ENCODE measurements at regions not wholly inside any gene's neighbourhood (a gene's known extent, or its start where the extent isn't known, plus 50 kb on each side); places are given as distances from the start of the nearest gene placed in this dataset.

DNA sequence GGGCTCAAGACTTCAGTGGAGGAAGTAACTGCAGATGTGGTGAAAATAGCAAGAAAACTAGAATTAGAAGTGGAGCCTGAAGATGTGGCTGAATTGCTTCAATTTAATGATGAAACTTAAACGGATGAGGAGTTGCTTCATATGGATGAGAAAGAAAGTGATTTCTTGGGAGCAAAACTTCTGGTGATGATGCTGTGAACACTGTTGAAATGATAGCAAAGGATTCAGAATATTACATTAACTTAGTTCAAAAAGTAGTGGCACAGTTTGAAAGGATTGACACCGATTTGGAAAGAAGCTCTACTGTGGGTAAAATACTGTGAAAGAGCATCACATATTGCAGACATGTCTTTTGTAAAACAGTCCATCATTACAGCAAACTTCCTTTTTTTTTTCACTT is 638.0 kb downstream of the NYAP2 start:
- TF ChIP-seq, protein P1, sequence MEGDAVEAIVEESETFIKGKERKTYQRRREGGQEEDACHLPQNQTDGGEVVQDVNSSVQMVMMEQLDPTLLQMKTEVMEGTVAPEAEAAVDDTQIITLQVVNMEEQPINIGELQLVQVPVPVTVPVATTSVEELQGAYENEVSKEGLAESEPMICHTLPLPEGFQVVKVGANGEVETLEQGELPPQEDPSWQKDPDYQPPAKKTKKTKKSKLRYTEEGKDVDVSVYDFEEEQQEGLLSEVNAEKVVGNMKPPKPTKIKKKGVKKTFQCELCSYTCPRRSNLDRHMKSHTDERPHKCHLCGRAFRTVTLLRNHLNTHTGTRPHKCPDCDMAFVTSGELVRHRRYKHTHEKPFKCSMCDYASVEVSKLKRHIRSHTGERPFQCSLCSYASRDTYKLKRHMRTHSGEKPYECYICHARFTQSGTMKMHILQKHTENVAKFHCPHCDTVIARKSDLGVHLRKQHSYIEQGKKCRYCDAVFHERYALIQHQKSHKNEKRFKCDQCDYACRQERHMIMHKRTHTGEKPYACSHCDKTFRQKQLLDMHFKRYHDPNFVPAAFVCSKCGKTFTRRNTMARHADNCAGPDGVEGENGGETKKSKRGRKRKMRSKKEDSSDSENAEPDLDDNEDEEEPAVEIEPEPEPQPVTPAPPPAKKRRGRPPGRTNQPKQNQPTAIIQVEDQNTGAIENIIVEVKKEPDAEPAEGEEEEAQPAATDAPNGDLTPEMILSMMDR (IDR thresholded peaks at IDR 0.05; ENCODE audit: insufficient read depth, low read length) = no peak
- TF ChIP-seq SPI1 (IDR thresholded peaks at IDR 0.05; ENCODE audit: borderline replicate concordance, low read depth) (no peak), POLR2AphosphoS5 (IDR thresholded peaks at IDR 0.05; ENCODE audit: low read depth) (no peak), GABPA (IDR thresholded peaks at IDR 0.05; ENCODE audit: low read depth) (no peak)
- TF ChIP-seq, protein P2, sequence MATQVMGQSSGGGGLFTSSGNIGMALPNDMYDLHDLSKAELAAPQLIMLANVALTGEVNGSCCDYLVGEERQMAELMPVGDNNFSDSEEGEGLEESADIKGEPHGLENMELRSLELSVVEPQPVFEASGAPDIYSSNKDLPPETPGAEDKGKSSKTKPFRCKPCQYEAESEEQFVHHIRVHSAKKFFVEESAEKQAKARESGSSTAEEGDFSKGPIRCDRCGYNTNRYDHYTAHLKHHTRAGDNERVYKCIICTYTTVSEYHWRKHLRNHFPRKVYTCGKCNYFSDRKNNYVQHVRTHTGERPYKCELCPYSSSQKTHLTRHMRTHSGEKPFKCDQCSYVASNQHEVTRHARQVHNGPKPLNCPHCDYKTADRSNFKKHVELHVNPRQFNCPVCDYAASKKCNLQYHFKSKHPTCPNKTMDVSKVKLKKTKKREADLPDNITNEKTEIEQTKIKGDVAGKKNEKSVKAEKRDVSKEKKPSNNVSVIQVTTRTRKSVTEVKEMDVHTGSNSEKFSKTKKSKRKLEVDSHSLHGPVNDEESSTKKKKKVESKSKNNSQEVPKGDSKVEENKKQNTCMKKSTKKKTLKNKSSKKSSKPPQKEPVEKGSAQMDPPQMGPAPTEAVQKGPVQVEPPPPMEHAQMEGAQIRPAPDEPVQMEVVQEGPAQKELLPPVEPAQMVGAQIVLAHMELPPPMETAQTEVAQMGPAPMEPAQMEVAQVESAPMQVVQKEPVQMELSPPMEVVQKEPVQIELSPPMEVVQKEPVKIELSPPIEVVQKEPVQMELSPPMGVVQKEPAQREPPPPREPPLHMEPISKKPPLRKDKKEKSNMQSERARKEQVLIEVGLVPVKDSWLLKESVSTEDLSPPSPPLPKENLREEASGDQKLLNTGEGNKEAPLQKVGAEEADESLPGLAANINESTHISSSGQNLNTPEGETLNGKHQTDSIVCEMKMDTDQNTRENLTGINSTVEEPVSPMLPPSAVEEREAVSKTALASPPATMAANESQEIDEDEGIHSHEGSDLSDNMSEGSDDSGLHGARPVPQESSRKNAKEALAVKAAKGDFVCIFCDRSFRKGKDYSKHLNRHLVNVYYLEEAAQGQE (IDR thresholded peaks at IDR 0.05; ENCODE audit: insufficient replicate concordance, low read depth) = no peak
